Activated CD8-positive, alpha-beta T cell treated with anti-CD3 and anti-CD28 coated beads, Interleukin-2, amount 10 ng/mL, durations not matched to agents 7 days and 5 days (primary cell): ENCODE measurements at regions not wholly inside any gene's neighbourhood (a gene's known extent, or its start where the extent isn't known, plus 50 kb on each side); places are given as distances from the start of the nearest gene placed in this dataset.
"Not testable (repeated sequence)": the region's sequence is repeated elsewhere in the genome, so short reads cannot be mapped to it uniquely, and the experiment has no call there.

Experiments
- ATAC-seq: fragments of 150-1000 bp; cut with Tn5 transposase; one replicate; pipeline ENCODE4 v1.10.0; 2021; ENCODE audit warnings: moderate library complexity
- CTCF ChIA-PET: fragments of 350-600 bp; sonication (Branson Sonifier 250); formaldehyde crosslinking; loops from one replicate; lab custom pipeline; 2021; ENCODE audit warnings: antibody characterized with exemption; lab: Charles Lee
- POLR2A ChIA-PET: fragments of 350-600 bp; sonication (Branson Sonifier 250); formaldehyde crosslinking; loops from one replicate; lab custom pipeline; 2021; ENCODE audit warnings: antibody characterized with exemption; lab: Charles Lee
- DNase-seq: peaks from one replicate; pipeline ENCODE4 v3.0.0-alpha.2; 2020
- H3K27ac Mint-ChIP-seq: one replicate; pipeline ENCODE4 v1.8.0; 2021; ENCODE audit warnings: mild to moderate bottlenecking, mixed read lengths
- H3K27me3 Mint-ChIP-seq: one replicate; pipeline ENCODE4 v1.8.0; 2021; ENCODE audit warnings: low read depth, mixed read lengths
- H3K36me3 Mint-ChIP-seq: one replicate; pipeline ENCODE4 v1.8.0; 2021; ENCODE audit warnings: low read depth, mixed read lengths
- H3K4me1 Mint-ChIP-seq: one replicate; pipeline ENCODE4 v1.8.0; 2021; ENCODE audit warnings: low read depth, mixed read lengths
- H3K4me3 Mint-ChIP-seq: one replicate; pipeline ENCODE4 v1.8.0; 2021; ENCODE audit warnings: mild to moderate bottlenecking, mixed read lengths
- H3K9me3 Mint-ChIP-seq: one replicate; pipeline ENCODE4 v1.8.0; 2022; ENCODE audit warnings: mixed read lengths; ENCODE audit not compliant: insufficient read depth

GRCh38 chr12:34236073-34236472, 213.8 kb downstream of the ALG10 start:
- DNase-seq = no peak
- H3K27me3 Mint-ChIP-seq = no peaks in the 10 kb centered on the region
- POLR2A ChIA-PET = no interaction called here

GRCh38 chr12:34244608-34245007, 222.3 kb downstream of the ALG10 start:
- Mint-ChIP-seq H3K9me3 (peaks cover 5% of the 10 kb centered on the region), H3K27me3 (no peaks in the 10 kb centered on the region), H3K36me3 (no peaks in the 10 kb centered on the region), H3K4me3 (no peak overlapping the region), H3K27ac (no peak overlapping the region), H3K4me1 (no peaks in the 10 kb centered on the region)
- POLR2A ChIA-PET = no interaction called here
- DNase-seq (no peak), ATAC-seq (no peak)
- CTCF ChIA-PET = no interaction called here

More at GRCh38 chr12:34236073-34236472, 213.8 kb downstream of the ALG10 start:
- no peaks in the 10 kb centered on the region for H3K9me3 Mint-ChIP-seq
- no peak for ATAC-seq
- no peaks in the 10 kb centered on the region for H3K36me3 Mint-ChIP-seq
- no peaks in the 10 kb centered on the region for H3K4me1 Mint-ChIP-seq
- CTCF ChIA-PET = no interaction called here
- H3K4me3 Mint-ChIP-seq = no peak overlapping the region
- no peak overlapping the region for H3K27ac Mint-ChIP-seq

DNA sequence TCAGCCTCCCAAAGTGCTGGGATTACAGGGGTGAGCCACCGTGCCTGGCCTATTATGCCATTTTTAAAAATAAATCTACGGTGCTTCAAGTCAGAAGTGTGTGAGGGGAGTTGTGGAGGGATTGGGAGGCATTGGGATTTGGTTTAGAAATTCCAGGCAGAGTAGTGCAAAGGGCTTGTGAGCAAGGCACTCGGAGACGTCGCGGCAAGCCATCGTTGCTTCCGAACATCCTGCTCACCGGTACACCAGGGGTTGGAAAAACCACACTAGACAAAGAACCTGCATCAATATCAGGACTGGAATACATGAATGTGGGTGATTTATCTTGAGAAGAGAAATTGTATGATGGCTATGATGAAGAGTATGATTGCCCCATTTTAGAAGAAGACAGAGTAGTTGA, 227.0 kb downstream of the ALG10 start:
- Mint-ChIP-seq H3K4me3 (no peak overlapping the region), H3K27ac (no peak overlapping the region), H3K9me3 (peaks cover 6% of the 10 kb centered on the region), H3K4me1 (no peaks in the 10 kb centered on the region), H3K36me3 (no peaks in the 10 kb centered on the region), H3K27me3 (no peaks in the 10 kb centered on the region)
- ChIA-PET CTCF (no interaction called here), POLR2A (no interaction called here)
- DNase-seq = no peak
- no peak for ATAC-seq

GRCh38 chr12:34251879-34252278, 229.6 kb downstream of the ALG10 start:
- CTCF ChIA-PET, H3K36me3 Mint-ChIP-seq, H3K4me3 Mint-ChIP-seq, POLR2A ChIA-PET, ATAC-seq, DNase-seq, H3K27me3 Mint-ChIP-seq, H3K9me3 Mint-ChIP-seq, H3K4me1 Mint-ChIP-seq, H3K27ac Mint-ChIP-seq: not testable (repeated sequence)

- H3K27me3 Mint-ChIP-seq = no peaks in the 10 kb centered on the region
- no peaks in the 10 kb centered on the region for H3K36me3 Mint-ChIP-seq
- no peak overlapping the region for H3K4me3 Mint-ChIP-seq
- H3K4me1 Mint-ChIP-seq = no peaks in the 10 kb centered on the region
- no peak for ATAC-seq
- H3K27ac Mint-ChIP-seq = no peak overlapping the region
- POLR2A ChIA-PET = no interaction called here
- no peak for DNase-seq
- CTCF ChIA-PET = no interaction called here
- H3K9me3 Mint-ChIP-seq = peaks cover 6% of the 10 kb centered on the region
Observed at GRCh38 chr12:34253674-34254073, 231.4 kb downstream of the ALG10 start.

DNA sequence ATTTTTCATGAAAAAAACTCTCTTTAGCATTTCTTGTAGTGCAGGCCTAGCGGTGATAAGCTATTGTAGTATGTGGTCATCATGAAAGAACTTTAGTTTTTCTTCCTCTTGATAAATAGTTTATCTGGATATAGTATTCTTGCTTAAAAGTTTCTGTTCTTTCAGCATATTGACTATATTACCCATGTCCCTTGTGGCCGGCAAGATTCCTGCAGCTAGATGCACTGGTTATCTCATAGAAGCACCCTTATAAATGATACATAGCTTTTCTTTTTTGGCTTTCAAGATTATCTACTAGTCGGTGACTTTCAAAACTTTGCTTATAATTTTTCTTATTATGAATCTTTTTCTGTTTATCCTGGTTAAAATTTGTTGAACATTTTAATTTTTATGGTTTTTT, 234.8 kb downstream of the ALG10 start:
- no peak for DNase-seq
- Mint-ChIP-seq H3K36me3 (no peaks in the 10 kb centered on the region), H3K27me3 (no peaks in the 10 kb centered on the region), H3K4me3 (no peak overlapping the region), H3K27ac (no peak overlapping the region), H3K4me1 (no peaks in the 10 kb centered on the region), H3K9me3 (no peaks in the 10 kb centered on the region)
- POLR2A ChIA-PET = no interaction called here
- CTCF ChIA-PET = no interaction called here
- ATAC-seq = no peak

GRCh38 chr12:34262140-34262539, 239.8 kb downstream of the ALG10 start:
- H3K4me1 Mint-ChIP-seq, ATAC-seq, H3K27ac Mint-ChIP-seq, DNase-seq, H3K9me3 Mint-ChIP-seq, CTCF ChIA-PET, H3K36me3 Mint-ChIP-seq, H3K27me3 Mint-ChIP-seq, H3K4me3 Mint-ChIP-seq, POLR2A ChIA-PET: not testable (repeated sequence)

DNA sequence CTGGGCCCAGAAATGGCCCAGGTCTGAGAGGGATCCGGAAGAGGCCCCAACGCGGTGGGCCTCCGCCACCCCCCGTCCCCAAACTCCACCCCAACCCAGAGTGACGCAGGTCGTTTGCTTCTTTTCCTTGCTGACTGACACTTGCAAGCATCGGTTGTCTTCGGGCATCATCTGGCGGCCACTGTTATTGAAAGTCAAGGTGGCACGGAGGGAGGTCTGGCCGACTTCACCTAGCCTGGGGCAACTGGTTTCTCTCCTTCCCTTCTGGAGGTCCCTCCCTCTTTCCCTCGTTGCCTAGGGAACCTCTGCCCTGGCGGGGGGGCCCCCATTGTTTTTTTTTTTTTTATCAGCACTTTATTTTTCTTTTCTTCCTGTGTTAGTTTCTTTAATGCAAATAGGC, 241.8 kb downstream of the ALG10 start:
- ATAC-seq (no peak), DNase-seq (no peak)
- H3K36me3 Mint-ChIP-seq = no peaks in the 10 kb centered on the region
- peaks cover 9% of the 10 kb centered on the region for H3K9me3 Mint-ChIP-seq
- H3K4me3 Mint-ChIP-seq = no peak overlapping the region
- H3K27me3 Mint-ChIP-seq = no peaks in the 10 kb centered on the region
- H3K27ac Mint-ChIP-seq = no peak overlapping the region
- POLR2A ChIA-PET = no interaction called here
- CTCF ChIA-PET = no interaction called here
- no peaks in the 10 kb centered on the region for H3K4me1 Mint-ChIP-seq

GRCh38 chr12:34273703-34274102, 251.4 kb downstream of the ALG10 start:
- H3K27me3 Mint-ChIP-seq, H3K36me3 Mint-ChIP-seq, H3K9me3 Mint-ChIP-seq, POLR2A ChIA-PET, DNase-seq, H3K4me1 Mint-ChIP-seq, H3K27ac Mint-ChIP-seq, ATAC-seq, CTCF ChIA-PET, H3K4me3 Mint-ChIP-seq: not testable (repeated sequence)

DNA sequence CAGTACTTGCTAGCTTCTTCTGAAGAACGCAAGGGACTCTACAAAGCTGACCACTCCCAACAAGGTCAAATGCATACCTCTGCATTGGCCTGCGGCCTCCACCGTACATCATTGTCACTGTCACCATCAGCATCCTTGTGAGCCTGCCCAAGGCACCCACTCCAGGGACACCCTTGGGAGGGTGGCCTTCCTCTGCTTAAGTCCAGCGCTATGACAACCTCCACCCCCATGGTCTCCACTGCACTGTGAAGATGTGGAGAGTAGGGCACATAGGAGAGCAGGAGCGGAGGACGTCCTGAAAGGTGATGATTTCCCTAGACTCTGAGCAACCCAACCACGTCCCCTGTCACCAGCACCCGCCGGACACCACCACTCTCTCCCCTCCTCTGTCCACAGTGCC, 252.8 kb downstream of the ALG10 start:
- no peak for DNase-seq
- Mint-ChIP-seq H3K27ac (no peak overlapping the region), H3K27me3 (no peaks in the 10 kb centered on the region), H3K9me3 (no peaks in the 10 kb centered on the region), H3K4me1 (no peaks in the 10 kb centered on the region), H3K36me3 (no peaks in the 10 kb centered on the region), H3K4me3 (no peak overlapping the region)
- ATAC-seq = no peak
- ChIA-PET POLR2A (no interaction called here), CTCF (no interaction called here)

GRCh38 chr12:34286483-34286882, 264.2 kb downstream of the ALG10 start:
- DNase-seq (no peak), ATAC-seq (no peak)
- Mint-ChIP-seq H3K4me1 (no peaks in the 10 kb centered on the region), H3K36me3 (no peaks in the 10 kb centered on the region), H3K27ac (no peak overlapping the region), H3K9me3 (peaks cover 37% of the 10 kb centered on the region), H3K4me3 (no peak overlapping the region), H3K27me3 (no peaks in the 10 kb centered on the region)
- ChIA-PET CTCF (no interaction called here), POLR2A (no interaction called here)

DNA sequence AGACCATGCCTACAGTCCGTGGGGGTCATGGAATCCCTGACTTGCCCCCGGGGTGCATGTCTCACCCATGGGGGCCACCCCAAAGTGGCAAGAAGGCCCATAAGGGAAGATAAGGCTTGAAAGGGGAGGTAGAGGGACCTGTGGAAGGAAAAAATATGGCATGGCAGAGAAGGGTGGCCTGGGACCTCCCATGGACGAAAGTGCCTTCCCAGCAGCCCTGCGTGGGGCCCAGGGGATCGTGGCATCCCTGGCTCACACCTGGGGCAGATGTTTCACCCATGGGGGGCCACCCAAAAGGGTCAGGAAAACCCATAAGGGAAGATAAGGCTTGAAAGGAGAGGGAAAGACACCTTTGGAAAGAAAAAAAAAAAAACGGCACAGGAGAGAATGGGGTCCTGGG, 264.6 kb downstream of the ALG10 start:
- no peak for ATAC-seq
- Mint-ChIP-seq H3K4me1 (no peaks in the 10 kb centered on the region), H3K4me3 (no peak overlapping the region), H3K27ac (no peak overlapping the region), H3K9me3 (peaks cover 39% of the 10 kb centered on the region), H3K27me3 (no peaks in the 10 kb centered on the region), H3K36me3 (no peaks in the 10 kb centered on the region)
- ChIA-PET POLR2A (no interaction called here), CTCF (no interaction called here)
- DNase-seq = no peak

- H3K36me3 Mint-ChIP-seq = no peaks in the 10 kb centered on the region
Observed at GRCh38 chr12:34287437-34287836, 265.1 kb downstream of the ALG10 start.

More at GRCh38 chr12:34287437-34287836, 265.1 kb downstream of the ALG10 start:
- ATAC-seq (no peak), DNase-seq (no peak)
- H3K27ac Mint-ChIP-seq = no peak overlapping the region
- POLR2A ChIA-PET = no interaction called here
- CTCF ChIA-PET = no interaction called here
- H3K27me3 Mint-ChIP-seq = no peaks in the 10 kb centered on the region
- H3K4me1 Mint-ChIP-seq = no peaks in the 10 kb centered on the region
- H3K4me3 Mint-ChIP-seq = no peak overlapping the region
- H3K9me3 Mint-ChIP-seq = peaks cover 39% of the 10 kb centered on the region
